ENCODE measurements at regions not wholly inside any gene's neighbourhood (a gene's known extent, or its start where the extent isn't known, plus 50 kb on each side); places are given as distances from the start of the nearest gene placed in this dataset.

DNA sequence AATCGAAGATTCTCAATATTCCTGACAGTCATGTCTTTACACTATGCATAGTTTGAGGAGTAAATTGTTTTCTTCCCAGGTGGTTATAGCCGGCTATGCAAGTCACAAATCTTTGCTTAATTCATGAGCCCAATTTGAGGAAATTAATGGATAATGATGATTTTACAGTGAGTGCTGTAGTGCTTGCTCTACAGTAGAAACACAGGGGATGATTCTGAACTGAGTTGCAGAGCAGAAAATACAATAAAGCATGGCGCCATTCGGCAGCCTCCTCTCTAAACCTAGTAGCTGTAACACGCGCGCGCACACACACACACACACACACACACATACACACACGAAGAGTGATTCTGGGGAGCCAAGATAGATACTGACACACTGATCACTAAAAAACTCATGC is 181.7 kb upstream of the DPH6 start:
- H3K4me3 ChIP-seq (ENCODE audit: insufficient read depth in 1 of 2, low read depth in 1 of 2, low read length in 2 of 2), result no peak overlapping the region
- no peak overlapping the region for H4K91ac ChIP-seq (ENCODE audit: low read length)
- H2AK5ac ChIP-seq (ENCODE audit: low read length, severe bottlenecking), result no peak overlapping the region
- no peak for DNase-seq
- H3K9me3 ChIP-seq (ENCODE audit: control insufficient read depth, low read length), result no peaks in the 10 kb centered on the region
- no peak overlapping the region for H3K27ac ChIP-seq (ENCODE audit: low read length, poor library complexity, severe bottlenecking)
- H3K9ac ChIP-seq (ENCODE audit: low read length), result no peak overlapping the region
- H2BK5ac ChIP-seq (ENCODE audit: low read depth, low read length, poor library complexity, severe bottlenecking), result no peak overlapping the region
- H3K14ac ChIP-seq (ENCODE audit: low read length in 2 of 2), result no peak overlapping the region
- H3K18ac ChIP-seq (ENCODE audit: low read depth in 1 of 2, low read length in 2 of 2), result peak overlapping the region in 1 of 2 experiments; percentile 24
- H3K79me1 ChIP-seq (replicated peaks; ENCODE audit: low read length, poor library complexity, severe bottlenecking), result no peaks in the 10 kb centered on the region
- no peak overlapping the region for H3K4me2 ChIP-seq (ENCODE audit: low read length, poor library complexity, severe bottlenecking)
- no peak overlapping the region for H3K4ac ChIP-seq (ENCODE audit: low read depth in 1 of 2, low read length in 2 of 2)
- no peak overlapping the region for H2BK120ac ChIP-seq (ENCODE audit: low read depth, low read length)
- no peak overlapping the region for H3K23ac ChIP-seq (ENCODE audit: low read length in 2 of 2)
- 96% methylated on average over 9 of the region's 9 CpGs for WGBS
- H3K27me3 ChIP-seq (ENCODE audit: control insufficient read depth in 1 of 2, insufficient read depth in 1 of 2, low read length in 2 of 2), result no peaks in the 10 kb centered on the region
- no peaks in the 10 kb centered on the region for H3K36me3 ChIP-seq (ENCODE audit: control insufficient read depth in 1 of 2, insufficient read depth in 2 of 2, low read depth in 1 of 2, low read length in 2 of 2)
- H2BK12ac ChIP-seq (ENCODE audit: low read length in 2 of 2), result no peak overlapping the region
- H3K4me1 ChIP-seq (ENCODE audit: control insufficient read depth, insufficient read depth, low read depth, low read length), result peaks cover 3% of the 10 kb centered on the region
- H4K8ac ChIP-seq (ENCODE audit: low read length), result peak overlapping the region; percentile 47
- no peak overlapping the region for H2BK15ac ChIP-seq (ENCODE audit: low read depth, poor library complexity, severe bottlenecking)
- H2AFZ ChIP-seq (ENCODE audit: low read depth, low read length), result no peak overlapping the region

GRCh38 chr15:35728219-35728940 is 182.4 kb upstream of the DPH6 start:
- H3K18ac ChIP-seq (ENCODE audit: low read depth in 1 of 2, low read length in 2 of 2), result peak overlapping the region; percentile 48 to 52
- peak; percentile 49 for DNase-seq
- H3K4ac ChIP-seq (ENCODE audit: low read depth in 1 of 2, low read length in 2 of 2), result no peak overlapping the region
- H3K79me1 ChIP-seq (replicated peaks; ENCODE audit: low read length, poor library complexity, severe bottlenecking), result no peaks in the 10 kb centered on the region
- no peak overlapping the region for H2BK120ac ChIP-seq (ENCODE audit: low read depth, low read length)
- no peak overlapping the region for H3K27ac ChIP-seq (ENCODE audit: low read length, poor library complexity, severe bottlenecking)
- no peak overlapping the region for H3K4me3 ChIP-seq (ENCODE audit: insufficient read depth in 1 of 2, low read depth in 1 of 2, low read length in 2 of 2)
- WGBS, result no CpG with 5 or more reads among the region's 2 CpGs
- no peak overlapping the region for H2BK12ac ChIP-seq (ENCODE audit: low read length in 2 of 2)
- H3K4me1 ChIP-seq (ENCODE audit: control insufficient read depth, insufficient read depth, low read depth, low read length), result peaks cover 3% of the 10 kb centered on the region
- H3K9me3 ChIP-seq (ENCODE audit: control insufficient read depth, low read length), result no peaks in the 10 kb centered on the region
- no peak overlapping the region for H2AK5ac ChIP-seq (ENCODE audit: low read length, severe bottlenecking)
- H2AFZ ChIP-seq (ENCODE audit: low read depth, low read length), result no peak overlapping the region
- H2BK15ac ChIP-seq (ENCODE audit: low read depth, poor library complexity, severe bottlenecking), result no peak overlapping the region
- H3K9ac ChIP-seq (ENCODE audit: low read length), result no peak overlapping the region
- H3K36me3 ChIP-seq (ENCODE audit: control insufficient read depth in 1 of 2, insufficient read depth in 2 of 2, low read depth in 1 of 2, low read length in 2 of 2), result no peaks in the 10 kb centered on the region
- no peak overlapping the region for H2BK5ac ChIP-seq (ENCODE audit: low read depth, low read length, poor library complexity, severe bottlenecking)
- no peaks in the 10 kb centered on the region for H3K27me3 ChIP-seq (ENCODE audit: control insufficient read depth in 1 of 2, insufficient read depth in 1 of 2, low read length in 2 of 2)
- no peak overlapping the region for H3K14ac ChIP-seq (ENCODE audit: low read length in 2 of 2)
- H4K8ac ChIP-seq (ENCODE audit: low read length), result no peak overlapping the region
- H3K4me2 ChIP-seq (ENCODE audit: low read length, poor library complexity, severe bottlenecking), result no peak overlapping the region
- H4K91ac ChIP-seq (ENCODE audit: low read length), result no peak overlapping the region
- no peak overlapping the region for H3K23ac ChIP-seq (ENCODE audit: low read length in 2 of 2)

GRCh38 chr15:35736150-35736549 is 190.2 kb upstream of the DPH6 start:
- no peak overlapping the region for H2AK5ac ChIP-seq (ENCODE audit: low read length, severe bottlenecking)
- no peak overlapping the region for H4K8ac ChIP-seq (ENCODE audit: low read length)
- H3K4me1 ChIP-seq (ENCODE audit: control insufficient read depth, insufficient read depth, low read depth, low read length), result no peaks in the 10 kb centered on the region
- no peak overlapping the region for H2BK15ac ChIP-seq (ENCODE audit: low read depth, poor library complexity, severe bottlenecking)
- H3K79me1 ChIP-seq (replicated peaks; ENCODE audit: low read length, poor library complexity, severe bottlenecking), result no peaks in the 10 kb centered on the region
- H3K9me3 ChIP-seq (ENCODE audit: control insufficient read depth, low read length), result no peaks in the 10 kb centered on the region
- H3K9ac ChIP-seq (ENCODE audit: low read length), result no peak overlapping the region
- H3K18ac ChIP-seq (ENCODE audit: low read depth in 1 of 2, low read length in 2 of 2), result no peak overlapping the region
- no peak overlapping the region for H3K23ac ChIP-seq (ENCODE audit: low read length in 2 of 2)
- no peaks in the 10 kb centered on the region for H3K27me3 ChIP-seq (ENCODE audit: control insufficient read depth in 1 of 2, insufficient read depth in 1 of 2, low read length in 2 of 2)
- H3K4me3 ChIP-seq (ENCODE audit: insufficient read depth in 1 of 2, low read depth in 1 of 2, low read length in 2 of 2), result no peak overlapping the region
- DNase-seq, result peak; percentile 33
- H3K27ac ChIP-seq (ENCODE audit: low read length, poor library complexity, severe bottlenecking), result no peak overlapping the region
- H2BK5ac ChIP-seq (ENCODE audit: low read depth, low read length, poor library complexity, severe bottlenecking), result no peak overlapping the region
- no peak overlapping the region for H2AFZ ChIP-seq (ENCODE audit: low read depth, low read length)
- no peak overlapping the region for H2BK120ac ChIP-seq (ENCODE audit: low read depth, low read length)
- 75% methylated on average over 1 of the region's 2 CpGs for WGBS
- no peak overlapping the region for H3K4ac ChIP-seq (ENCODE audit: low read depth in 1 of 2, low read length in 2 of 2)
- no peaks in the 10 kb centered on the region for H3K36me3 ChIP-seq (ENCODE audit: control insufficient read depth in 1 of 2, insufficient read depth in 2 of 2, low read depth in 1 of 2, low read length in 2 of 2)
- no peak overlapping the region for H3K4me2 ChIP-seq (ENCODE audit: low read length, poor library complexity, severe bottlenecking)
- H2BK12ac ChIP-seq (ENCODE audit: low read length in 2 of 2), result no peak overlapping the region
- H4K91ac ChIP-seq (ENCODE audit: low read length), result no peak overlapping the region
- H3K14ac ChIP-seq (ENCODE audit: low read length in 2 of 2), result no peak overlapping the region

DNA sequence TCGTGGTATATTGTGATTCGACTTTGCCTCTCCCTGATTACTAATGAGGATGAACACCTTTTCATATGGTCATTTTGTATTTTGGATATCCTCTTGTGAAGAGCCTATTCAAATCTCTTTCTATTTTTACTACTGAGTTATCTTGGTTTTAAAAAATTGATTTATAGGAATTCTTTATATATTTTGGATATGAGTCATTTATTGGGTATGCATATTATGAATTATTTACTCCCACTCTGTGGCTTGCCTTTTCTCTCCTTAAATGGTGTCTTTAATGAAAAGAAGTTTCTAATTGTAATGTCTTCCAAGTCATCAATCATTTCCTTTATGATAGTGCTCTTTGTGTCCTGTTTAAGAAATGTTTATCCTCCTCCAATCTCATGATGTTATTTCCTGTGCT is 191.5 kb upstream of the DPH6 start:
- no peaks in the 10 kb centered on the region for H3K4me1 ChIP-seq (ENCODE audit: control insufficient read depth, insufficient read depth, low read depth, low read length)
- H3K36me3 ChIP-seq (ENCODE audit: control insufficient read depth in 1 of 2, insufficient read depth in 2 of 2, low read depth in 1 of 2, low read length in 2 of 2), result no peaks in the 10 kb centered on the region
- H3K9me3 ChIP-seq (ENCODE audit: control insufficient read depth, low read length), result no peaks in the 10 kb centered on the region
- H3K23ac ChIP-seq (ENCODE audit: low read length in 2 of 2), result no peak overlapping the region
- WGBS, result 80% methylated on average over 1 of the region's 2 CpGs
- no peak overlapping the region for H3K4ac ChIP-seq (ENCODE audit: low read depth in 1 of 2, low read length in 2 of 2)
- H3K27ac ChIP-seq (ENCODE audit: low read length, poor library complexity, severe bottlenecking), result peak overlapping the region; percentile 45
- DNase-seq, result no peak
- H3K79me1 ChIP-seq (replicated peaks; ENCODE audit: low read length, poor library complexity, severe bottlenecking), result no peaks in the 10 kb centered on the region
- H2BK5ac ChIP-seq (ENCODE audit: low read depth, low read length, poor library complexity, severe bottlenecking), result no peak overlapping the region
- H3K4me3 ChIP-seq (ENCODE audit: insufficient read depth in 1 of 2, low read depth in 1 of 2, low read length in 2 of 2), result no peak overlapping the region
- H3K4me2 ChIP-seq (ENCODE audit: low read length, poor library complexity, severe bottlenecking), result no peak overlapping the region
- H3K9ac ChIP-seq (ENCODE audit: low read length), result no peak overlapping the region
- no peak overlapping the region for H4K91ac ChIP-seq (ENCODE audit: low read length)
- H2AFZ ChIP-seq (ENCODE audit: low read depth, low read length), result no peak overlapping the region
- H2BK15ac ChIP-seq (ENCODE audit: low read depth, poor library complexity, severe bottlenecking), result no peak overlapping the region
- H2AK5ac ChIP-seq (ENCODE audit: low read length, severe bottlenecking), result no peak overlapping the region
- H2BK120ac ChIP-seq (ENCODE audit: low read depth, low read length), result no peak overlapping the region
- no peaks in the 10 kb centered on the region for H3K27me3 ChIP-seq (ENCODE audit: control insufficient read depth in 1 of 2, insufficient read depth in 1 of 2, low read length in 2 of 2)
- no peak overlapping the region for H3K18ac ChIP-seq (ENCODE audit: low read depth in 1 of 2, low read length in 2 of 2)
- no peak overlapping the region for H3K14ac ChIP-seq (ENCODE audit: low read length in 2 of 2)
- no peak overlapping the region for H2BK12ac ChIP-seq (ENCODE audit: low read length in 2 of 2)
- H4K8ac ChIP-seq (ENCODE audit: low read length), result no peak overlapping the region
